NOMO-1 (cell line): ENCODE measurements at regions not wholly inside any gene's neighbourhood (a gene's known extent, or its start where the extent isn't known, plus 50 kb on each side); places are given as distances from the start of the nearest gene placed in this dataset.
"Not testable (repeated sequence)": the region's sequence is repeated elsewhere in the genome, so short reads cannot be mapped to it uniquely, and the experiment has no call there.

Experiments used
- DNase-seq, 2 experiments: peaks; one replicate each; lab custom pipeline; 2025; ENCODE audit not compliant: unreplicated experiment in 2 of 2; lab: John Stamatoyannopoulos, UW

DNA sequence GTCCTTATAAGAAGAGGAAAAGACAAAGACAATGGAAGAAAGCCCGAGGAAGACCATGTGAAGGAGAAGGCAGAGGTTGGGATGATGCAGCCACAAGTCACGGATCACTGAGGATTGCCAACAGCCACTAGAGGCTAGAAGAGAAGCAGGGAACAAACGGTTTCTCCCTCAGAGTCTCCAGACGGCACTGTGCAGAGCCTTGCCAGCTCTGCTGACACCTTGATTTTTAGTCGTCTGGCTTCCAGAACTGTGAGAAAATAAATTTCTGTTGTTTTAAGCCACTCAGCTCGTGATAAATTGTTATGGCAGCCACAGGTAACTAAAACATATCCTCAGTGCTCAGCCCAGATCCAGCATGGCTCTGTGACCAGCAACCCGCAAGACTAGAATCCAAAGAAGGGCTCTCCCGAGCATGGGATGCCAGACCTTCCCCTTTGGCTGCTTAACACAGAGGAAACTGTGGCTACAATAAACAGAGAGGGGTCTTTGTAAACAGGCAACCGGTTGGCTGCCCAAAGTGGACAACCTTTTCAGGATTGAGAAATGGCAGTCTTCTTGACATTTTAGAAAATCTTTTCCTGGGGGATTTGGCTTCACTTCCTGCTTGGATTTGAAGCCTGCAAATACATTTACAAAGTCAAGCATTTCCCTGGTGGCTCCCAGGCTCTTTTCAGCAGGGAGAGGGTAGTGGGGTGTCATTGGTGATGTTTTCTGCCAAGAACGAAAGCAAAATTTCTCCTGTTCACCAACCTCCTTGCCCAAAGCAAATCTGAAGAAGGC is 88.7 kb upstream of the ADPGK start:
- DNase-seq = no peak

DNA sequence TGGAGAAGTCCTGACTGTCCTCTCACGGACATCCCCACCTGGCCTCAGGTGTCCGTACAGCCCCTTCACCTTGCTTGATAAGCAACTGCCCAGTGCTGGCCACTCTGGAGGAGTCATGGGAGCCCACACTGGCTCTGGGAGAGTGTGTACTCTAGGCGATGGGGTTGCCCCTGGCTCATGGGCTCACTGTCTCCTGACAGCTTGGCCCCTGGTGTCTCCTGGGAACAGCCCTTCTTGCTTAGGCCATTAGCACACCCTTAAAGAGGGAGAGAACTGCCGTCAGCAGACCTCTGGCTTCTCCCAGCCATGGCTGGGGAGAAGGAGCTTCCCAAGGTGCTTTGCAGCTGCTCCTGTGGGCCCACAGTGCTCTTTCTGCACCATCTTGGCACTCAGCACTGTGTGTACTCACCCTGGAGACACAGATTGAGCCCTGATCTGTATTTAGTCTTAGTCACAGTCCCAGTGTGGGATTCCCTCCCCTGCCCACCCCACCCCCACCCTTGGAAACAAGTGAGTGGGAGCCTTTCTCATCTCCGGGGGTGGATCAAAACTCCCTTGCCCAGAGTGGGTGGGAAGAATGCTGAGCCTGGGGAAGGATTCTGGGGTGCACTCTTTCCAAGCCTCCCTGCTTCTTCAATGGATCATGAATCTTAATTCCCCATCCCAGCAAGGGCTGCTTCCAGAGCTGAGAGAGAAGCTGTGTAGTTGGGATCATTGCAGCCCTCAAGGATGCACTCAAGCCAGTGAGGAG is 83.5 kb upstream of the ADPGK start:
- DNase-seq = no peak

DNA sequence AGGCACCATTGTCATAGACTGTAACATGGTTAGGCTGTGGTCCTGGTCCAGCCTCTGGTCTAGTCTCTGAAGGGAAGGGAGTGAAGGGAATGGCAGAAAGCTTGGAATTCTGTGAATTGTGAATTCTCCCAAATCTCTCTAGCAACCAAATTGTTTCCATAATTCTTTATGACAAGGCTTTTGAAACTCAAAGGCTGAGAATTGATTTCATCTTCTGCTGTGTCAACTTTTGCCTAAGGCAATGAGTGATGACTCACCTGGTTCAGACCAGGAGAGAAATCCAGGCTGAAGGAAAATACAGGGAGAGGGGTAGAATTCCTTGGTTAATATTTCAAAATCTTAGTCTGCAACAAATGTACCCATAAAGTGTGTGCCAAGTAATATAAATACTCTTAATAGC is 82.6 kb upstream of the ADPGK start:
- no peak for DNase-seq

DNA sequence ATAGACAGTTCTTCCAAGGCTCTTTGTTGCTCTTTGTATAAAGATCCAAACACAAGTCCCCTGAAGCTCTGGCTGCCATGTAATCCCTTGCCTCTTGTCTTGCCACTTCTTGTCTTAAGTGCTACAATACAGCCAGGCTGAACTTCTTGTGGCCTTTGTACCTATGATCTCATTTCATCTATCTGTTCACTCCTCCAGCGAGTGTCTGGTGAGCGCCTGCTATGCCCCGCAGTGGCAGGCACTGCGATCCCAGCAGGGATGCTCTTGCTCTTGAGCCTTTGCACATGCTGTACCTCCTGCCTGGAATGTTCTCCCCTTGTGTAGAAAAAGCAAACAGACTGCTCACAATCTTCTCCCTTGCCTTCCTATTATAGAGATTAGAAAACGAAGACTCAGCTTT is 81.9 kb upstream of the ADPGK start:
- no peak for DNase-seq

DNA sequence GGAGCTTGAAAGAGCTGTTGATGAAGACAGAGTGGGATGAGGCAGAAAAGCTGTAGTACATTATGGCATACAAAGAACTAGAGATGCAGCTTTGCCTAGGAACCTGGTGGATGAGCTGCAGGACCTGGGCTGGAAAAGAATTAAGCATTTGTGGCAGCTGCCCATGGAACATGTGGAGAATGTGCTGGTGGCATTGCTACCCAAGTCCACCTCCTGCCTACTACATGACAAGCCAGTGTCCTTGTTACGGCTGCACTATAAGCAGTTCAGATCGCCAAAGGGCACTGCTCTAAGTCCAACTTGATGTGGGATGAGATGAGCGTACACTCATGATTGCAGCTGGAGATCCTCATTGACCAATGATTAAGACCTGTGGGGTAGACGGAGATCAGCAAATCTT is 81.1 kb upstream of the ADPGK start:
- DNase-seq = no peak

DNA sequence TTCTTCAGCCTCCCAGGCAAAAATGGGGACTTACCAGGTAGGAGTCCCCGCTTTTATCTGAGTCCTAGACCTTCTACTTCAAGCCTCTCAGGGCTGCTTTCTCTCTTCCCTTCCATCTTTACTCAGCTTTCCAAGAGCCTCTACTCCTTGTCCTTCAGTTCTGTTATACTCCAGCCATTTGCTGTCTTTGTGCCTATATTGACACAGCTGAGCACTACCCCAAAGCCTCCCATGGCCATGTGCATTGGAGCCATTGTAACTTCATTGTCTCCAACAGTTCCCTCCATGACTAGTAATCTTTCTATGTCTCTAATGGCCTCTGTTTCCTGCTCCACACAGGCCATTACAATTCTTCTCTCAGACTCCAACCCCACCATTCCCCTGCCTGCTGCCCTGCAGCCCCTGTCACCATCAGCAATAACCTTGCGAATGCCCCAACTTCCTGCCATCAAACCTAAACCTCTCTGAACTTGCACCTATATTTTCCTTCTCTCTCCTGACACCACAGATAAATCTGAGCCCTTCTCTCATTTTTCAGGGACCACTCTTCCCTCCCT is 77.9 kb upstream of the ADPGK start:
- DNase-seq = no peak

DNA sequence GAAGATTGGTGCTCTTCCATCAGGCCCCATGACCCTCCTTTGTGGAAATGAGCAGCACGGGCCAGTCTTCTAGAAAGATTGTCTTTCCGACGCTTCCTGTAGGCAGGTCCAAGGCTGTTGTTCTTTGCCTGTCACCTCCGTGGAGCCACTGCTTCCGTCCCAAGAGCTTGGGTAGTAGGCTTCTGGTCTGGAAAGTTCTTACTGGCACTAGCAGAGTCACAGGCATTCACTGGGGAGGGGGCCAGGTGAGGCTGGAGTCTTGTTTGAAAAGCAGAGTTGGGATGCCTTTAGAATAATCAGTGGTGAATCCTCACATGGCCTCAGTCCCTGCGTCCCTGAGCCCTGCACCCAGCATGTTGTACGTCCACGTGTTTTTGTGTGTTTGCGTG is 76.2 kb upstream of the ADPGK start:
- no peak for DNase-seq

DNA sequence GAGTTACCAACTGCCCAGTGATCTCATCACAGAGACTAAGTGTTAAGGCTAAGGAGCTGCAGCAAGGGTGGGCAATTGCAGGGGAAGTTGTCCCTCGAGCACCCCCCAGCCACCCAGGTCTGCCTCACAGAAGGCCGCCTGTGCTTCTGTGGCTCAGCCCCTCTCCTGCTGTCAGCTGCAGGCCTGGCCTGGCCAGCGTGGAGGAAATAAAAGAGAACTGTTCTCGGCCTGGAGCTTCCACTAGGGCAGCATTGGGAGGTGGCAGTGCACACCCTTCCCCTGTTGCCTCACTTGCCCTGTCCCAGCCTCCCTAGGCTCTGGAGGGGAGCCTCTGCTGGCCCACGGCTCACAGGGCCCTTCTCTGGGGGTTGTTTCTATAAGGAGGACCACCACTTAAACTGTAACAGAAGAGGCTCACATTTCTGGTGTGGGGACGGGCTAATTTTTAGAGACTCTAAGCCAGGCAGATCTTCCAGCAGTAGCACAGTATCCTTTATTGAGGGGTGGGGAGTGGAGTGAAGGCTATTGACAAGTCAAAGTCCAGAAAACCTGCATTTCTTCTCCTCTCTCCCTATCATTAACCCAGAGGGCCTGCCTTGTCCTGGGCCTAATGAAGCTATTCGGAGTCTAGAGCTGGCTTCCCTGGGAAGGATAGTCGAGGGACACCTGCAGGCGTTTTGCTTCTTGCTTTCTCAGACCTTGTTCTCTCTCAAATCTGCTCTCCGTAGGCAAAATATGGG is 75.6 kb upstream of the ADPGK start:
- DNase-seq = no peak

DNA sequence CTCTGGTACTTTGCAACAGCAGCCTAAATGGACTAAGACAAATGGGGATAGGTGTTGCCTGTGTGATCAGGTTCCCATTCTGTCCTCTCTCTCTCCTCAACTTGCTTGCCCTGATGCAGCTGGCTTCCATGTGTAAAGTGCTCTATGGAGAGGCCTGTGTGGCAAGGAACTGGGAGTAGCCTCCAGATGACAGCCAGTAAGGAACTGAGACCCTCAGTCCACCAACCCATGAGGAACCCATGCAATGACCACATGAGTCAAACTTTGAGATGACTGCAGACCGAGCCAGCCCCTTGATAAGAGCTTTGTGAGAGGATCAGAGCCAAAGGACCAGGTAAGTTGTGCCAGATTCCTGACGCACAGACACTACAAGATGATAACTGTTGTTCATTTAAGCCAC is 74.6 kb upstream of the ADPGK start:
- DNase-seq = no peak

DNA sequence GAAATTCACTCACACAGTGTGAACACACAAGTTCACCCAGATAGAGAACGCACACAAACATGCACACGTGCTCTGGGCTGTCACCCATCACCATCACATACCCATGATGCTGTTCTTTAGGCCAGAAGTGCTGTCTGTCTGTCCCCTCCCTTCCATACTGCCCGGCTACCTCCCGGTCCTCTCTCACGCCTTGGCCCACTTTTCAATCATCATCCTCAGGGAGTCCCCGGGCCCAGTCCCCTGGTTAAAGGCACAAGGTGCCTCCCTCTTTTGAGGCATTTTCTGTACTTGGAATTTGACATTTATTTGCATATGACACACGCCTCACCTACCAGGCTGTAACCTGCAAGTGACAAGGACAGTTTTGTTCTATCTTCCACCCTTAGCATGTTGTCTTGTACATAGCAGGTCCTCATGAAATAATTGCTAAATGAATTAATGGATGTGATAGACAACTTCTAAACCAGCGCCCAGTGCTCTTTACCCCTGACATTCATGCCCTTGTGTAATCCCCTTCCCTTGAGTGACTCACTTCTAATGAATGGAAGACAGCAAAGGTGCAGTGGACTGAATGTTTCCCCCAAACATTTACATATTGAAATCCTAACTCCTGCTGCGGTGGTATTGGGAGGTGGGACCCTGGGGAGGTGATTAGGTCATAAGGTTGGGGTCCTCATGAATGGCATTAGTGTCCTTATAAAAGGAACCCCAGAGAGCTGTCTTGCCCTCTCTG is 73.9 kb upstream of the ADPGK start:
- DNase-seq = no peak

DNA sequence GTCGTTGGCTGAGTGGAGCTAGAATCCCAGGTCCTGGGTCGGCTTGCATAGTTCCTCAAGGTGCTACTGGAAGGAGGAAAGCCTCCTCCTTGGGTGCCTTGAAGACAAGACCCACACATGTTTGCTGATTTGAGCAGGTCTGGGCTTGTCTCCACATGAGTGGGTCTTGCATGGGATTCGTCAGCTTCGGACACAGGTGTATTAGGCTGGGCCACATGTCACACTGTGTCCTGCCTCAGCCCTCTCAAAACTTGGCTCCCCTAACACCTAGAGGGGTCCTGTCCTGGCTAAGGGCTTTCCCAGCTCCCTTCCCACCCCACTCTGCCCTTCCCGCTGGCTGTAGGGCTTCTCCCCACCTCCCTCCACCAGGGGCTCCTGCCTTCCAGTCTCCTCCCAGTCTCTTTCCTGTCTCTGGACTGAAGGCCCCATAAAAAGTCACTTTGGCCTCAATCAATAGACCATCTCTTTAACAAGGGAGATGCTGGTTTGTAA is 73.0 kb upstream of the ADPGK start:
- no peak for DNase-seq

DNA sequence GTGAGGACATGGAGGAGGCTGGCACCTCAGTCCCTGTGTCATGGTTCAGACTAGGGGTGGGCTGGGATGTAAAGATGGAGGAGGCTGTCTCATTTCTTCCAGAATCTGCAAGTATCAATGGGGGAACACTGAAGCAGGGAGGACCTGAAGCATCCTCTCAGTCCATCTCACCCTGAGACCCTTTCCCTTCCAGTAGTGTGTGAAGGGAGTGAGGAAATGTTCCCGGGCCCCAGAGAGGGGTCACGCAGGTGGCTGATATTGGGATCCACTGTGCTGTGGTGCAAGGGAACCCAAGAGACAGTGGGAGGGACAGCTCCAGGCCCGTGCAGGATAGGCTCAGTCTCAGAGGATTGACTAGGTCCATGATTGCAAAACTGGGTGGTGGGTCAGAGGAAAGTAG is 72.2 kb upstream of the ADPGK start:
- DNase-seq = no peak

DNA sequence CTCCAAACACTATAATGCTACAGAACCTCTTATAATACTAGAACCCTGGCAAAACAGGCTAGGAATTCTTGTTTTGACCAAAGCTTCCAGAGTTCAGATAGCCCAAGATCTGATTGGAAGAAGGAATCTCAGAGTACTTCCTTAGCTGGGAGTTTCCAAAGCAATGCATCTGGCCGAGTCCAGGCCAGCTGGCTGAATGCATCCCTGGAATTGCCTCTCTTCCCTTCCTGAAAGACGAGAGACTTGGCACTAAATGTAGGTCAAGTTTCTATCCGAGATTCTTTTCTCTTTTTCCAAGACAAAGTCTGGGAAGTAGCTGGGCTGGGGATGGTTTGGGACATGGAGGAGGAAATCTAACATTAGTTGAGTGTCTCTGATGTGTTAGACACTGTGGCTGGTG is 68.7 kb upstream of the ADPGK start:
- DNase-seq = no peak

DNA sequence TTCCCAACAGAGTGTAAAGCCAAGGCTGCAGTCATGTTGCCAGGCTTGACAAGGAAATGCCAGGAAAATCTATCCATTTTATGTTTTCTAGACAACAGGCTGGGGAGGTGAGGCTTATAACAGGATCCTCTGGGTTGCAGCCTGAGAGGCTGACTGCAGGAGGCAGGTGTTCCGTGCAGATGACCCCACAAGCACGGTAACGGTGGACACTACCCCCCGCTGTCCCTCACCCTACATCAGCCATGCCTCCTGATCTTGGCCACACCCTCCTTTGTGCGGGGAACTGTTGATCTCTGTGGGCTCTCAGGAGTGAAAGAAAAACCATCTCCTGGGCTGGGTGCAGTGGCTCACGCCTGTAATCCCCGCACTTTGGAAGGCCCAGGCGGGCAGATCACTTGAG is 68.0 kb upstream of the ADPGK start:
- no peak for DNase-seq

DNA sequence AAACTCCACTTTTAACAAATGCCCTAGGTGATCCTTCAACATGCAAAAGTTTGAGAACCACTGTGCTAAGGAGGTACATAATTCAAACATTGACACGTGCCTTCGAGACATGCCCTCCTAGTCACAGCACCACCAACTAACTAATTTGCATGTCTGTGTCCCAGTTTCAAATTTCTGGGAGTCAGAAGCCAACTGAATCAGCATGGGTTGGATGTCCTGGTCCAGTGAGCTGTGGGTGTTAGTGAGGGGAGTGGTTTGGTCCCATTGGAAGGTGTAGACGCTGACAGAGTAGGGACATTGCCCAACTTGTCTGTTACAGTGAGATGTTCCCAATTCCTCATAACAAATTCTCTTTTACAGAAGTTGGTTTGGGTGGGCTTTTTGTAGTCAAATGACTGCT is 67.3 kb upstream of the ADPGK start:
- DNase-seq = no peak

DNA sequence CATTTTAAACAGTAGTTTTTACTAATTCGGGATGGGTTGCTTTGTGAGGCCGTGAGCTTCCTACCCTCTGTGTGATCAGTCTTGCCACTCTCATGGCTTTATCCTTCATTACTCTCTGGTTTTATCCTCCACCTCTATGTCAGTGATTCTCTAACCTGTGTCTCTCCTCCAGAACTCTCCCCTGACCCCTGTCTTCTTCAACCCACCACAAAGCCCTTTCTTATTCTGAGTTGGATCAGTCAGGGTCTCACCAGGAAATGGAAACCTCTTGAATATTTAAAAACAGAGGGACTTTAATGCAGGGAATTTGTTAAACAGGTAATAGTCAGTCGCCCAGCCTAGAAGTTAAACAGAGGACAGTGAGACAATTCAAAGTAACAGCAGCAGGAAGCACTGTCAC is 64.2 kb upstream of the ADPGK start:
- DNase-seq = no peak

DNA sequence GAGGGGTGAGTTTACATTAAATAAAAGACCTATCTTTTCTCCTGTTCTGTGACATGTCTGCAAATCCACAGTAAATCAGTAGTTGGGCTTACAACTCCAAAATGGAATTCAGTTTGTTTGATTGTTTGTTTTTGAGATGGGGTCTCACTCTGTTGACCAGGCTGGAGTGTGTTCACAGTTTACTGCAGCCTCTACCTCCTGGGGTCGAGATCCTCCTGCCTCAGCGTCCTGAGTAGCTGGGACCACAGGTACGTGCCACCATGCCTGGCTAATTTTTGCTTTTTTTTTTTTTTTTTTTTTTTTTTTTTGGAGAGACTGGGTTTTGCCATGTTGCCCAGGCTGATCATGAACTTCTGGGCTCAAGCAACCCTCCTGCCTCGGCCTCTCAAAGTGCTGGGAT is 63.5 kb upstream of the ADPGK start:
- DNase-seq = no peak

DNA sequence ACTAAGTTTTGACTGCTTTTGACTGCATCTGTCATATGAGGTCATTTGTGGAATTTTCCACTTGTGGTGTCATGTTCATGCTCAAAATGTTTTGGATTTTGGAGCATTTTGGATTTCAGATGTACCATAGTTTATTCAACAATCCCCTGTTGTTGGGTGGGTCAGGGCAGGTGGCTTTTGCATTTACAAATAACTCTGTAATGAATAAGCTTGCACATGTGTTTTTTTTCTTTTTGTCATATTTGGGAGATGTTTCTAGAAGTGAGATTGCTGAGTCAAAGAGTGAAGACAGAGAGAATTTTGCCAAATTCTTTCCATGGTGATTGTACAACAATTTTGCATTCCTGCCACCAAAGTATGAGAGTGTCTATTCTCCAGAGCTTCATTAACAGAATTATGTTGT is 62.4 kb upstream of the ADPGK start:
- DNase-seq = no peak

DNA sequence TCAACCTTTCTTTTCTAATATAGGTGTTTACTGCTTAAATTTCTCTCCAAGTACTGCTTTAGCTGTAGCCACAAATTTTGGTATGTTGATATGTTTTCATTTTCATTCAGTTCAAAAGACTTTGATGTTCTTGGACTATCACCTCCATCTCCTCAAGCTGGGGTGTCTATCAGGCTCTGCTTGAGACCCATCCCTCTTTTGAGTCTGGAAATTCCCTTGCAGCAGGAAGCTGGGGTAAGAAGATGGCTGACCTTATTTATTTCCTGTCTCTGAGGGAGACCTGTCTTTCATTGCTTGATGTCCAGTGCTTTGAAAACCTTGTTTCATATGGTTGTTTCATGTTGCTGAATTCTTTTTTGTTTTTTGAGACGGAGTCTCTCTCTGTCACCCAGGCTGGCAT is 60.5 kb upstream of the ADPGK start:
- no peak for DNase-seq

DNA sequence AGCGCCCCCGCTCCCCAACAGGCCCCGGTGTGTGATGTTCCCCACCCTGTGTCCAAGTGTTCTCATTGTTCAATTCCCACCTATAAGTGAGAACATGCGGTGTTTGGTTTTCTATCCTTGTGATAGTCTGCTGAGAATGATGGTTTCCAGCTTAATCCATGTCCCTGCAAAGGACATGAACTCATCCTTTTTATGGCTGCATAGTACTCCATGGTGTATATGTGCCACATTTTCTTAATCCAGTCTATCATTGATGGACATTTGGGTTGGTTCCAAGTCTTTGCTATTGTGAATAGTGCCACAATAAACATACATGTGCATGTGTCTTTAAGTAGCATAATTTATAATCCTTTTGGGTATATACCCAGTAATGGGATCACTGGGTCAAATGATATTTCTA is 59.8 kb upstream of the ADPGK start:
- DNase-seq = not testable (repeated sequence)

DNA sequence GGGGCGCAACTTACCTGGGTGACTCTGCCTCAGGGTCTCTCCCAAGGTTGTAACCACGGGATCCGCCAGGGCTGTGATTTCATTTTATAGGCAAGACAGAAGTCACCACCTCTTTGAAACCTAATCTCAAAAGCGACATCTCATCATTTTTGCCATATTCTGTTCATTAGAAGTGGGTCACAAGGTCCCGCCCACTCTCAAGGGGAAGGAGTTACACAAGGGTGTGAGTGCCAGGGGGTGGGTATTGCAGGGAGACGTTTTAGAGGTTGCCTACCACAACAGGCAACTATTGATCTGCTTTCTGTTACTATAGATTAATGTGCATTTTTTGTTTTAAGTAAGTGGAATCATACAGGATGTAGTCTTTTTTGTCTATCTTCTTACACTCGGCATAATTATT is 56.6 kb upstream of the ADPGK start:
- DNase-seq = no peak
